H9 (cell line): ENCODE measurements at regions not wholly inside any gene's neighbourhood (a gene's known extent, or its start where the extent isn't known, plus 50 kb on each side); places are given as distances from the start of the nearest gene placed in this dataset.

Experiments
- DNase-seq: peaks from one replicate; pipeline ENCODE4 v3.0.0-alpha.2; 2017
- H2AFZ ChIP-seq: one replicate; pipeline ENCODE4 v1.6.1; 2013; ENCODE audit warnings: mild to moderate bottlenecking, low read length, control low read depth, moderate library complexity
- H2AK5ac ChIP-seq: 2 replicates; pipeline ENCODE4 v1.6.1; 2013; ENCODE audit warnings: low read length, control low read depth, mixed read lengths; ENCODE audit not compliant: insufficient read length
- H2BK120ac ChIP-seq: one replicate; pipeline ENCODE4 v1.6.1; 2013; ENCODE audit warnings: low read depth, mild to moderate bottlenecking, low read length, control low read depth, inconsistent platforms; ENCODE audit not compliant: poor library complexity, severe bottlenecking
- H2BK12ac ChIP-seq: 2 replicates; pipeline ENCODE4 v1.6.1; 2013; ENCODE audit warnings: low read length, control low read depth, mixed read lengths, low read depth; ENCODE audit not compliant: insufficient read length
- H2BK15ac ChIP-seq: 2 replicates; pipeline ENCODE4 v1.6.1; 2013; ENCODE audit warnings: low read depth, low read length, control low read depth
- H2BK20ac ChIP-seq: one replicate; pipeline ENCODE4 v1.6.1; 2013; ENCODE audit warnings: low read depth, mild to moderate bottlenecking, low read length, control low read depth, inconsistent platforms; ENCODE audit not compliant: poor library complexity, severe bottlenecking
- H2BK5ac ChIP-seq: 2 replicates; pipeline ENCODE4 v1.6.1; 2013; ENCODE audit warnings: low read length, control low read depth, mixed read lengths; ENCODE audit not compliant: insufficient read length
- H3K14ac ChIP-seq: 2 replicates; pipeline ENCODE4 v1.6.1; 2013; ENCODE audit warnings: low read length, control low read depth; ENCODE audit not compliant: insufficient read depth
- H3K18ac ChIP-seq: 2 replicates; pipeline ENCODE4 v1.6.1; 2013; ENCODE audit warnings: low read depth, mild to moderate bottlenecking, mixed read lengths, low read length, control low read depth; ENCODE audit not compliant: insufficient read length
- H3K23ac ChIP-seq: 2 replicates; pipeline ENCODE4 v1.6.1; 2013; ENCODE audit warnings: low read length, control low read depth, mixed read lengths, low read depth; ENCODE audit not compliant: insufficient read length
- H3K23me2 ChIP-seq: 2 replicates; pipeline ENCODE4 v1.6.1; 2013; ENCODE audit warnings: low read depth, mild to moderate bottlenecking, mixed read lengths, low read length, control low read depth; ENCODE audit not compliant: insufficient read length, poor library complexity, severe bottlenecking
- H3K27ac ChIP-seq: 2 replicates; pipeline ENCODE4 v1.5.1; 2013; ENCODE audit warnings: low read length, control low read depth, mixed read lengths, low read depth; ENCODE audit not compliant: insufficient read length
- H3K27me3 ChIP-seq: 2 replicates; pipeline ENCODE4 v1.6.1; 2013; ENCODE audit warnings: low read length, control low read depth, inconsistent platforms; ENCODE audit not compliant: insufficient read depth
- H3K4ac ChIP-seq: 2 replicates; pipeline ENCODE4 v1.6.1; 2013; ENCODE audit warnings: low read depth, mild to moderate bottlenecking, control low read depth, inconsistent platforms, low read length, moderate library complexity
- H3K4me1 ChIP-seq: 2 replicates; pipeline ENCODE4 v1.6.1; 2013; ENCODE audit warnings: low read length, control low read depth, inconsistent platforms; ENCODE audit not compliant: insufficient read depth
- H3K4me2 ChIP-seq: 2 replicates; pipeline ENCODE4 v1.6.1; 2013; ENCODE audit warnings: low read length, control low read depth, mixed read lengths; ENCODE audit not compliant: insufficient read length, insufficient read depth
- H3K56ac ChIP-seq: 2 replicates; pipeline ENCODE4 v1.6.1; 2013; ENCODE audit warnings: low read depth, mild to moderate bottlenecking, mixed read lengths, low read length, control low read depth; ENCODE audit not compliant: insufficient read length
- H3K79me1 ChIP-seq: 2 replicates; pipeline ENCODE4 v1.6.1; 2013; ENCODE audit warnings: low read depth, mild to moderate bottlenecking, moderate library complexity, low read length, control low read depth, inconsistent platforms; ENCODE audit not compliant: insufficient read depth, poor library complexity, severe bottlenecking
- H3K79me2 ChIP-seq: 2 replicates; pipeline ENCODE4 v1.6.1; 2013; ENCODE audit warnings: low read length, control low read depth, inconsistent platforms; ENCODE audit not compliant: insufficient read depth
- H3K9ac ChIP-seq: 2 replicates; pipeline ENCODE4 v1.6.1; 2013; ENCODE audit warnings: low read length, control low read depth, mixed read lengths; ENCODE audit not compliant: insufficient read length; ENCODE audit errors: extremely low read depth
- H3K9me3 ChIP-seq: one replicate; pipeline ENCODE4 v1.6.1; 2013; ENCODE audit warnings: low read depth, low read length, inconsistent platforms; ENCODE audit not compliant: control insufficient read depth
- H3T11ph ChIP-seq: one replicate; pipeline ENCODE4 v1.6.1; 2013; ENCODE audit warnings: mild to moderate bottlenecking, low read length, control low read depth, inconsistent platforms
- H4K20me1 ChIP-seq: one replicate; pipeline ENCODE4 v1.6.1; 2013; ENCODE audit not compliant: control insufficient read depth, insufficient read length, insufficient read depth
- H4K5ac ChIP-seq: 2 replicates; pipeline ENCODE4 v1.6.1; 2013; ENCODE audit warnings: low read depth, mild to moderate bottlenecking, mixed read lengths, low read length, control low read depth; ENCODE audit not compliant: insufficient read length
- H4K8ac ChIP-seq: replicated peaks from 2 replicates; pipeline ENCODE4 v1.6.1; 2013; ENCODE audit warnings: low read length, control low read depth, mixed read lengths, low read depth; ENCODE audit not compliant: insufficient read length
- H4K91ac ChIP-seq: 2 replicates; pipeline ENCODE4 v1.6.1; 2013; ENCODE audit warnings: low read depth, mild to moderate bottlenecking, moderate library complexity, mixed read lengths, low read length, control low read depth; ENCODE audit not compliant: insufficient read length
- H3K27ac Mint-ChIP-seq, 3 experiments: 2 replicates in 2 of 3; 3 replicates in 1 of 3; pipeline ENCODE4 v1.8.0; 2020 to 2021; ENCODE audit warnings: mixed read lengths in 3 of 3, mild to moderate bottlenecking in 1 of 3, moderate library complexity in 1 of 3
- H3K27me3 Mint-ChIP-seq: 2 replicates; pipeline ENCODE4 v1.8.0; 2021; ENCODE audit warnings: low read depth, mild to moderate bottlenecking, moderate library complexity, mixed read lengths
- H3K36me3 Mint-ChIP-seq, 3 experiments: 2 replicates in 2 of 3; 3 replicates in 1 of 3; pipeline ENCODE4 v1.8.0; 2020 to 2021; ENCODE audit warnings: low read depth in 3 of 3, mixed read lengths in 3 of 3; ENCODE audit not compliant: insufficient read depth in 1 of 3
- H3K4me1 Mint-ChIP-seq, 2 experiments: 2 replicates each; pipeline ENCODE4 v1.8.0; 2020; ENCODE audit warnings: mixed read lengths in 2 of 2
- H3K4me3 Mint-ChIP-seq, 2 experiments: 2 replicates in 1 of 2; 3 replicates in 1 of 2; pipeline ENCODE4 v1.8.0; 2020 to 2021; ENCODE audit warnings: mild to moderate bottlenecking in 2 of 2, mixed read lengths in 2 of 2, moderate library complexity in 1 of 2
- H3K9me3 Mint-ChIP-seq, 2 experiments: 2 replicates in 1 of 2; 3 replicates in 1 of 2; pipeline ENCODE4 v1.8.0; 2020; ENCODE audit warnings: mild to moderate bottlenecking in 2 of 2, mixed read lengths in 2 of 2, moderate library complexity in 1 of 2
- TF ChIP-seq, protein P1 (sequence below): fragments of 200-600 bp; sonication (generic); conservative IDR thresholded peaks from 3 replicates; pipeline ENCODE4 v1.8.0; 2021; ENCODE audit warnings: antibody characterized with exemption, mild to moderate bottlenecking

DNA sequence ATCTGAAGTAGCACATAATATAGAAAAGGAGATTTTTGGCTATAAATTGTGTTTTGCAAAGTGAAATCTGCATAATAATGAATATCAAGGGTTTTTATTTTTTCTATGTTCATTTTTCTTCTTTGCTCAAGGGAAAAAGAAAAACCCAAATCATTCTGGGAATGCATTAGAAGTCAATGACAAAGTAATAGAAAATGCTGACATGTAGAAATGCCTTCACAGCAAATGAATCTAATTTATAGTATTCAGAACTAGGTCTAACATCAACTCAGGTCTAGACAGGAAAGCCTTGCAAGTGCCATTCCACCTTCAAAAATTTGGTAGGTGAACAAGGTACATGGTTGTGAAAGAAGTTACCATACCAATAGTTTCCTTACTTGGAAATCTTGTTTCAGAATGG is 831.5 kb upstream of the CELF4 start:
- Histone ChIP-seq H3K18ac (no peak overlapping the region), H4K5ac (no peak overlapping the region), H3K27me3 (no peaks in the 10 kb centered on the region), H4K91ac (no peak overlapping the region), H2BK20ac (no peak overlapping the region), H3K23ac (no peak overlapping the region), H2AK5ac (no peak overlapping the region), H3K4ac (no peak overlapping the region), H3K27ac (no peak overlapping the region), H2BK5ac (no peak overlapping the region), H4K20me1 (no peaks in the 10 kb centered on the region), H3K56ac (no peak overlapping the region), H3K9ac (no peak overlapping the region), H2BK12ac (no peak overlapping the region), H3K23me2 (no peaks in the 10 kb centered on the region), H3K9me3 (no peaks in the 10 kb centered on the region), H3T11ph (no peak overlapping the region), H2BK120ac (no peak overlapping the region), H2BK15ac (no peak overlapping the region), H3K4me1 (no peaks in the 10 kb centered on the region), H2AFZ (no peak overlapping the region), H3K79me1 (no peaks in the 10 kb centered on the region), H3K4me2 (no peak overlapping the region), H3K14ac (no peak overlapping the region), H4K8ac (no peak overlapping the region), H3K79me2 (no peaks in the 10 kb centered on the region)
- H3K4me1 Mint-ChIP-seq: peaks cover 7 to 14% of the 10 kb centered on the region in 2 experiments
- H3K4me3 Mint-ChIP-seq: no peak overlapping the region
- no peak for DNase-seq
- no peak overlapping the region for H3K27ac Mint-ChIP-seq
- H3K36me3 Mint-ChIP-seq: no peaks in the 10 kb centered on the region
- H3K27me3 Mint-ChIP-seq: peaks cover 12% of the 10 kb centered on the region
- no peaks in the 10 kb centered on the region; a peak in 1 of 5 replicates for H3K9me3 Mint-ChIP-seq
- TF ChIP-seq, protein P1, sequence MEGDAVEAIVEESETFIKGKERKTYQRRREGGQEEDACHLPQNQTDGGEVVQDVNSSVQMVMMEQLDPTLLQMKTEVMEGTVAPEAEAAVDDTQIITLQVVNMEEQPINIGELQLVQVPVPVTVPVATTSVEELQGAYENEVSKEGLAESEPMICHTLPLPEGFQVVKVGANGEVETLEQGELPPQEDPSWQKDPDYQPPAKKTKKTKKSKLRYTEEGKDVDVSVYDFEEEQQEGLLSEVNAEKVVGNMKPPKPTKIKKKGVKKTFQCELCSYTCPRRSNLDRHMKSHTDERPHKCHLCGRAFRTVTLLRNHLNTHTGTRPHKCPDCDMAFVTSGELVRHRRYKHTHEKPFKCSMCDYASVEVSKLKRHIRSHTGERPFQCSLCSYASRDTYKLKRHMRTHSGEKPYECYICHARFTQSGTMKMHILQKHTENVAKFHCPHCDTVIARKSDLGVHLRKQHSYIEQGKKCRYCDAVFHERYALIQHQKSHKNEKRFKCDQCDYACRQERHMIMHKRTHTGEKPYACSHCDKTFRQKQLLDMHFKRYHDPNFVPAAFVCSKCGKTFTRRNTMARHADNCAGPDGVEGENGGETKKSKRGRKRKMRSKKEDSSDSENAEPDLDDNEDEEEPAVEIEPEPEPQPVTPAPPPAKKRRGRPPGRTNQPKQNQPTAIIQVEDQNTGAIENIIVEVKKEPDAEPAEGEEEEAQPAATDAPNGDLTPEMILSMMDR: no peak
